Kidney epithelial cell (primary cell): ENCODE measurements at regions not wholly inside any gene's neighbourhood (a gene's known extent, or its start where the extent isn't known, plus 50 kb on each side); places are given as distances from the start of the nearest gene placed in this dataset.

ENCODE experiments used
- DNase-seq: peaks from one replicate; pipeline ENCODE4 v3.0.0-alpha.2; 2010; ENCODE audit warnings: low read depth
- H3K27me3 ChIP-seq: 2 replicates; pipeline ENCODE4 v1.6.0; 2011; ENCODE audit warnings: low read length; ENCODE audit not compliant: control insufficient read depth, insufficient read depth
- H3K36me3 ChIP-seq: 2 replicates; pipeline ENCODE4 v1.5.1; 2011; ENCODE audit warnings: low read length; ENCODE audit not compliant: control insufficient read depth, insufficient read depth
- H3K4me3 ChIP-seq: 2 replicates; pipeline ENCODE4 v1.5.1; 2011; ENCODE audit warnings: low read depth, mild to moderate bottlenecking, control low read depth, low read length
- CTCF ChIP-seq: IDR thresholded peaks from 2 replicates; pipeline ENCODE4 v1.5.1; 2011; ENCODE audit warnings: mild to moderate bottlenecking, moderate library complexity, low read length, control low read depth, inconsistent platforms; ENCODE audit not compliant: insufficient read depth, poor library complexity, severe bottlenecking

GRCh38 chr4:20532116-20532790, 168.0 kb upstream of the PACRGL start:
- no peaks in the 10 kb centered on the region for H3K36me3 ChIP-seq
- no peak overlapping the region for H3K4me3 ChIP-seq
- DNase-seq = no peak
- no peaks in the 10 kb centered on the region for H3K27me3 ChIP-seq
- no peak for TF ChIP-seq CTCF

- TF ChIP-seq CTCF = no peak
- Histone ChIP-seq H3K36me3 (no peaks in the 10 kb centered on the region), H3K4me3 (no peak overlapping the region), H3K27me3 (no peaks in the 10 kb centered on the region)
- peak; percentile 34 for DNase-seq
These were observed 167.1 kb upstream of the PACRGL start for GRCh38 chr4:20532871-20533870.

GRCh38 chr4:20538905-20539304, 161.4 kb upstream of the PACRGL start:
- TF ChIP-seq CTCF = no peak
- no peak for DNase-seq
- Histone ChIP-seq H3K27me3 (no peaks in the 10 kb centered on the region), H3K36me3 (no peaks in the 10 kb centered on the region), H3K4me3 (no peak overlapping the region)

GRCh38 chr4:20543131-20543530, 157.1 kb upstream of the PACRGL start:
- DNase-seq = no peak
- Histone ChIP-seq H3K27me3 (no peaks in the 10 kb centered on the region), H3K4me3 (no peak overlapping the region), H3K36me3 (no peaks in the 10 kb centered on the region)
- no peak for TF ChIP-seq CTCF

- Histone ChIP-seq H3K27me3 (no peaks in the 10 kb centered on the region), H3K4me3 (no peak overlapping the region), H3K36me3 (no peaks in the 10 kb centered on the region)
- peak; percentile 44 for TF ChIP-seq CTCF
- DNase-seq = no peak
These were observed 155.6 kb upstream of the PACRGL start for GRCh38 chr4:20544645-20545044.
